NCI-H187 (cell line): ENCODE measurements at regions not wholly inside any gene's neighbourhood (a gene's known extent, or its start where the extent isn't known, plus 50 kb on each side); places are given as distances from the start of the nearest gene placed in this dataset.

Experiments used
- DNase-seq, 2 experiments: peaks; one replicate each; lab custom pipeline; 2025; lab: John Stamatoyannopoulos, UW

DNA sequence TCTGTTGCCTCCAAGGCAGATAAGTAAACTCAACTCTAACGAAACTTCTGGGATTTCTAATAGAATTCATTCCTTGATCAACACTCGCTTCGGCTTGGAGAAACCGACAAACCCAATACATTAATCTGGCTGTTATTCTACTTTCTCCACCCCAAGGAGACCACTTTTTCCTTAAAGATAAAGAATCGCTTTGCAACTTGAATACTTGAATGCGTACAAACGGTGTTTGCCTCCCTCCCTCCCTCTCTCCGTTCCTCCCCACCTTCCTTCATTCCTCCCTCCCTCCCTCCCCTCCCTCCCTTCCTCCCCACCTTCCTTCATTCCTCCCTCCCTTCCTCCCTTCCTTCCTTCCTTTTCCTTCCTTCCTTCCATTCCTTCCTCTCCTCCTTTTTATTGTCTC is 432.6 kb downstream of the HAPSTR1 start:
- DNase-seq: no peak

DNA sequence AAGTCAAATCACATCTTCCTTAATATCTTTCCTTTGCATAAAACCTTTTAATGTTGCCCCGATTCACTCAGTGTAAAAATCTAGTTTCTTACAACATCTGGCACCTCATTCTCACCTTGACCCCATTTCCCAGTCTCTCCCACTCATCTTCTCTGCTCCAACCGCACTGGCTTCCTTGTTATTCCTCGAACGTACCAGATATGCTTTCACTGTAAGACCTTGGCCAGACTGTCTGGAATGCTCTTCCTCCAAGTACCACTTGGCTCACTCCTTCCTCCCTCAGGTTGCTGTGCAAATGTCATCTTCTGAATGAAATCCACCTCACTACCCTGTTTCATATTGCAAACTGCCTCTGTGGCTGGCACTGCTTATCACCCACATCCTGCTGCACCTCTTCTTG is 433.6 kb downstream of the HAPSTR1 start:
- no peak for DNase-seq

DNA sequence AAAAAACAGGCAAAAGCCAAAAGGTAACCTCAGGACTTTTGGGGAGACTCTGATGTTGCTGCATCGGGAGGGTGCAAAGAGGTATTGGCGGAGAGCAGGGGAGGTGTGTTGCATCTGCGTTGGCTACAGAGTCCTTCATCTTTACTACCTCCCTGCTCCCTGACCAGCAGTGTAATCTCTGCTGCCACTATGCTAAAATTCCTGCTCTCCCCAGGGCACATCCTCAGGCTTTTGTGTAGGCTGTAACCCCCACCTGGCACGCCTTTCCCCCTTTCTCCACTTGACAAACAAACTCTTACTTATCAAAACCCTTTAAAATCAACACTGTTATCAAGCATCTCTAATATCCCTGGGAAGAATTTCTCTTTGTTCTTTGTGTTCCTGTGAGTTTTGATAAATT is 435.3 kb downstream of the HAPSTR1 start:
- DNase-seq: no peak

DNA sequence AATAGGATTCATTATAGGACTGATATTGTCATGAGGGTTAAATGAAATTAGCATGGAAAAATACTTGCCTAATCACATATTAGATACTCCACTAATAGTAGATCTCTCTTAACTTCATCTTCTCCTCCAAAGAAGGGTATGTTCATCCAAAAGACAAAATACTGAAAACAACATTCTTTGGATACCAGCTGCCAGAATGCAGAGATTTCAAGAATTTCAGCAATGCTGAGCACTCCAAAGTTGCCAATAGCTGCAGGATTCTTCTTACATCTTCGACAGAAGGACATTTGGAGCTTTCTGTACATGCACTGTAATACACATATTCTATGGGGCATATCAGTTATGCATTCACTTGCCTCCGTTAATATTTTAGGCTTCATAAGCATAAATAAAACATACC is 436.5 kb downstream of the HAPSTR1 start:
- DNase-seq: no peak

DNA sequence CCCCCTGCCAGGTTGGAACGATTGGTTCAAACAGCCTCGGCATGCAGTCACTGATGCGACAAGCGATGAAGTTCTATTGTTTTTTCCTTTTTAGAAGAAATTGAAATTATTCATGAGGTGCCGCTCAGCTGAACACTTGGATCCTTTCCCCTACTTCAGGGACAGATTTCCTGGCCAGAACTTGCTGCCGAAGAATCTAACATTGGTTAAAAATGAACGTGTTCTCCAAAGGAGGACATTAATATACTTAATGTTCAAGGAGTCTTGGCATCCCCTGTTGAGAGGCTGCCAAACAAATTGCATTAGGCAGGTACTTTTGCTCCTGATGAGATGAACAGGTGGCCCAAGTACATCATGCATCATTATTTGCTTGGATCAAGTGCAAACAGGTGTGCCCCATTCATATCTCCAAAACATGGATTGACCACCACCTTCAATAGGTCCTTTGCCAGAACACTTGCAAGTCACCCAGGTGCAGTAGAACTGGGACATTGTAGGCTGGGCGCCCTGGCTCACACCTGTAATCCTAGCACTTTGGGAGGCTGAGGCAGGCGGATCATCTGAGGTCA is 437.2 kb downstream of the HAPSTR1 start:
- DNase-seq: no peak

DNA sequence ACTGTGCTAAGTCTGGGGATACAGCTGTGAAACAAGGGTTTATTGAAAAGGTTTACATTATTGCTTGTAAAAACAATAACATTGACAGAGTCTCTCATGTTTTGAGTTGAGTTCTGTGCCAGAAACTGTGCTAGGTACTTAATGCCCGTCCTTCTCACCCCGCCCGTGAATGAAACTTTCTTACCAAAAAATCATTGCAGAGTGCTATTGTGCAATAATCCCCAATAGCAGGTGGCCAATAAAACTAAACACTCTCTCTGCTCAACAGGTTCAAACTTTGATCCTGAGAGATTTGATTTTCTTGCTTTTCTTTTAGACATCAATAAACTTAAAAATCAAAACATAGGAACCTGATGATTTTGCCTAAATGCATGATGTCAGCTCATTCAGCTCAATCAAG is 441.6 kb downstream of the HAPSTR1 start:
- no peak for DNase-seq

DNA sequence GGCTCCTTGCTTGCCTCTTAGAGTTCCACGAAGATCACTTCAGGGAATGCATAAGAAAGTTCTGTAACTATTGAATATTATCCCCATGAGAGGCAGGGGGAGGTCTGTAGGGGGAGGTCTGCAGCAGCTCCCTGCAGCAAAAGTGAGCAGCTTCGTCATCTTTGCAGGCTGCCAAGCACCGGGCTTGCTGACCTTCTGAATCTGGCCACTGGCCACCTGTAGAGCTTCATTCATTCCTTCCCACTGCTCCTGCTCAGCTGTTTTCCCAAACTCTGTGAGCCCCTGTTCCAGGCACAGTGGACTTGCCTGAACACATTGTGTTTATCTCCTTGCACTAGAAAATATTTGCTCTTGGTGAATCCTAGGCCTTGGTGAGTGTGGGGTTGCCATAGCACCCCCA is 443.3 kb downstream of the HAPSTR1 start:
- no peak for DNase-seq

DNA sequence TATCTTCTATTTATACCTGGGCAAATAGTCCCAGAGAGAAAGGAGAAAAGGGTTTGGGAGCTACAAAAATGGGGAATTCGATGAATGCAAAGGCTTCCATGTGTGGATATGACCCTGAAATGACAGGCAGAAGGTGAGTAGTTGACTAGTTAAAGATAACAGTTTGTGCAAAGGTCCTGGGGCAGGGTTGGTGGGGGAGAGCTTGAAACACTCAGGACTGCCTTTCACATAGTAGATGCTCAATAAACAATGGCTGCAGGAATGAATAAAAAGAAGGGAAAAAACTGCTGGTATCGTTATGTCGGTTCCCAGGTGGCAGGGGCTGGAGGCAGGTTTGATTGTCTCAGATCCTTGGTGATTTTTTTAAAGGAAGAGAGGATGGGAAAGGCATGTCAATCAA is 445.5 kb downstream of the HAPSTR1 start:
- no peak for DNase-seq

DNA sequence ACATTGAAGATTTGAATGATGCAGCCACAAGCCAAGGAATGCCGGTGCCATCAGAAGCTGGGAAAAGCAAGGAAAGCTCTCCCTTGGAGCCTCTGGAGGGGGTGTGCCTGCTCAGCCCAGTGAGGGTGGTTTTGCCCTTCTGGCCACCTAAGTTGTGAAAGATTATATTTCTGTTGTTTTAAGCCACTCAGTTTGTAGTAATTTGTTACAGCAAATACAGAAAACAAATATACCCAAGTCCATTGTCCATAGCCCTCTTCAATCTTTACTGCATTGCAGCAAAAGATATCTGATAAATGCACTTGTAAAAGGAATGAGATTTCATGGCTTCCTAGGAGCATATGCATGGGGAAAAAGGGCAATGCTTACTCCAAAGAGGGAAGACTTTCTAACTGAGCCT is 447.9 kb downstream of the HAPSTR1 start:
- DNase-seq: no peak

DNA sequence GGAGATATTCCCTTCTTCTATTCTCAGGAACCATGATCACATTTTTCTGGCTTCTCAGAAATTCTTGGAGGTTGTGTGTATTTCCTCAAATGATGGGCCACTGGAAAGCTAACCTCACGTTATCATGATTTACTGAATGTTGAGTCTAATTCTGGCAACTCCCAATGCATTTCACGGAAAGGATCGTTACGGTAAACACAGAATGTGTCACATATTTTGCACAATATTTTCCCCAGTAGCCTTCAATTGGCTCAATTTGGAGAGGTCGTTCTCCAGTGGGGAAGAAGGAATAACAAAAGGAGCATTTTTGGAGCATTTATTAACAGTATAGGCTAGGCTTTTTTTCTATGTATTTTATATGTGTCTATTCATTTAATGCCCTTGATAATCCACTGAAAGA is 450.3 kb downstream of the HAPSTR1 start:
- DNase-seq: no peak

DNA sequence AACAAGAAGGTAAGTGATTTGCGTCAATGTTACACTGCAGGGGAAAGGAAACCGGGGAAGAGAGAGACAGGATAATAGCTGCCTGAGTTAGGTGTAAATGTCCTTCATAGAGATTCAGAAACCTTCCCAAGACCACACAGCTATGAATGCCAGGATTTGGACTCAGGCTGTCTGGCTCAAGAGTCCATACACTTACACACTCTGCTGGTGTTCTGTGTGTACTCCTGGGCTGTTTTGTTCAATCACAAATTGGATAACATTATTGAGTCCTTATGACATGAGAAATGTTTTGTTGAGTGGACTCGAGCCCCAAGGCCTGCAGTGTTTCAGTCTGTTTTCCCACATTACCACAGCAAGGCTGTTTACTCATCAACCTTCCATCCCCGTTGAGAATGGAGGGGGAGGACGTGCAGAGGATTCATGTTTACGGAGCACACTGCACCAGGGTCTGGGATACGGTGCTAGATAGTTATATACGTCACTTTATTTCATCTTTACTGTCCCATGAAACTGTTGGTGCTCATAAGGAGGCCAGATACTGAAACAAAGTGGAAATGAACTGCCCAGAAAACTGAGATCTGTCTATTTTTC is 450.8 kb downstream of the HAPSTR1 start:
- no peak for DNase-seq

DNA sequence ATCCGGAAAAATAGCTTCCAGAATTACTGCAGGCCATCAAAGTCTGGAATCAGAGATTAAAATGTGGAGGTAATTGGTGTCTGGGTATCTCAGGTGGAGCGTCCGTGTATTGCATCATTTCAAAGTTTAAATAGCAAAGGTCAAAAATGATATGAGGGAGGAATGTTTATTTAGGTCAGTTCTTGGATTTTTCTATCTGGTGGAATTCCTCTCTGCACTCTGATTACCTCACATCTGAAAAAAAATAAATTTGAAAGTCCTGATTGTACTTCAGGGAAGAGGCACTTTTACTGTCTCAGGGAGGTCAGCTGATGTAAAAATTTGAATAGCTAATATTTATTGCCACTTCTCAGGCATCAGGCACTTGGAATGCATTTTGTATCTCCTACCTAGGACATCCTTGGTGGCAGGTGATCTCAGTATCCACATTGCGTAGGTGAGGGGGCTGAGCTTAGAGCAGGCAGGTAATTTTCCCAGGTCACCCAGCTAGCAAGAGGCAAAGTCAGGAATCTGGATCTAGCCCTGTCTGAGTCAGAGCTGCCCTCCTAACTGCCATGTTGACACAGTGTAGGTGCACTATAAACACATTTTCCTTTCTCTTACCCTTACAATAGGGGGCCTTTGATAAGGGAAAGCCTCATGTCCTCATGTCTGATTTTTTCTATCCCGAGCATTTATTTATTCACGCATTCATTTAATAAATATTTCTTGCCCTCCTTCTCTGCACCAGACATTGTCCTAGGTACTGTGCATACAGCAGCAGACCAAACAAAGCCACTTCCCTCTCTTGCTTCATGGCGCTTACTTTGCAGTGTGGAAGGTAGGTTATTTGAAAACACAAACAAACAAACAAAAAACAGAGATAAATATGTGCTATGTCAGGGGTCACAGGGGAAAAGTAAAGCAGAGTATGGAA is 454.3 kb downstream of the HAPSTR1 start:
- DNase-seq: no peak

DNA sequence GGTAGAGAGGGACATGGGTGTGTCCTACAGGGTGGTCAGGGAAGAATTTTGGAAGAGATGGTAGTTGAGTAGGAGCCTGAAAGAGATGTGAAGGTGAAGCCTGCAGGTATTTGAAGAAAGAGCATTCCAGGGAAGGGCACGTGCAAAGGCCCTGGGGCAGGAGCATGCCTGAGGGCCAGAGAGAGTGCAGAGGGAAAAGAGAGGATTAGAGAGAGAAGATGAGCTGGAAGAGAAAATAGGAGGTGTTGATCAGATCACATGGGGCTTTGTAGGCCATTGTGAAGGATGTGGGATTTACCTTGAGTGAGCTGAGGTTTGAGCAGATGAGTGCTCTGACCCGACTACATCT is 455.0 kb downstream of the HAPSTR1 start:
- no peak for DNase-seq

DNA sequence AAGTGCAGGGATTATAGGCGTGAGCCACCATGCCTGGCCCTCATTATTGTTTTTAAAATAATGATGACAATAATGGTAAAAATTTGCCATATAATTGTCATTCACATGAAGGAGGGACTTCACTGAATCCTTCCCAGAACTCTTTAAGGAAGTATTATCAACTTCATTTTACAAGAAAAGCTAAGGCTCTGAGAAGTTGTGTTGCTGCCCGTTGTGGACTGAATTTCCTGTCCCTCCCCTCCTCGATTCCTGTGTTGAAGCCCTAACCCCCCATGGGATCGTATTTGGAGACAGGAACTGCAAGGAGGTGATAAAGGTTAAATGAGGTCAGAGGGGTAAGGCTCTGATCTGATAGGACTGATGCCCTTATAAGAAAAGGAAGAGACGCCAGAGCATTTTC is 458.0 kb downstream of the HAPSTR1 start:
- DNase-seq: no peak

DNA sequence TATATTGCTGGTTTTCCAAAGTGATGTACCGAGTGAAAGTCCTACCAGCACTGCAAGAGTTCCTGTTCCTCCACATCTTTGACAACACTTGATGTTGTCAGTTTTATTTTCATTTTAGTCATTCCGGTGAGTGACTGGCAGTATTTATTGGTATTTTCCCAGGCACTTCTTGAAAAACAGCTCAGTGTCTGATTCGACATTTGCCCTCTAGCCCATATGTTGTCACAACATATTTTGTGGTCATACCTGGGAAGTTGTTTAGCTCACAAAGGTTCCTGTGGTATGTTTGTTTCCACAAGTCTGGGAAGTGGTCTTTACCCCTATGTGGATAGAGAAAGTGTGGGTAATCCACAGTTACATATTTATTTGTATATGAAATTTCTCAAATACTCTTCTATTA is 463.6 kb downstream of the HAPSTR1 start:
- DNase-seq: no peak

DNA sequence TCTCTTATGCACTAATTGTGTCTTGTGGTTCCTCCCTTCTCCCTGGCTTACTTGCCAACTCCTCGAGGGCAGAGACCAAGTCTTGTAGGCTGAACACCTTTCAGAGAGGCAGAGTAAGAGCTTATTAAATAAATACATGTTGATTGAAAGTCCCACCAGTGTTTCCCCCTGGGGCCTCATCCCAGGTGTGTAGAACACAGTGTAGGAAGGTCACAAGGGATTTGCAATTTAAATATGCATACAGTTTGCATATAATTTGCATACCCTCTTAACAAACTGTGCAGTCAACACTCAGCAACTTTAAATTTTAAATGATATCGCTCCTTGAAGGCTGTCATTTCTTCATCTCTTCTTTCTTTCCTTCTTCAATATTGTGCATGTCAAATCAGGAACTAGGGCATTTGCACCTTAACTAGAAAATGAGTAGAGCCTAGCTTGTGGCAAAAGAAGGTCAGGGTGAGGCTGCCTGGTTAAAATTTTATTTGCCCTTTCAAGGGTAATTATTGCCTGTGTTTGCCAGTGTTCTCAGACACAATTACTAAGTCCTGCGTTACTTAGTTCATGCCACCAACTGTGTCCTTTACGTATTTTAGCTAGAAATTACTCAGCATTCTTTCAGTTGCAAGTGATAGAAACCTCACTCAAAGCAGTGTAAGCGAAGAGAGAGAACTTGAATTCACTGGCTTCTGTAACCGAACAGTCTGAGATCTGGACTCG is 465.7 kb downstream of the HAPSTR1 start:
- DNase-seq: no peak

DNA sequence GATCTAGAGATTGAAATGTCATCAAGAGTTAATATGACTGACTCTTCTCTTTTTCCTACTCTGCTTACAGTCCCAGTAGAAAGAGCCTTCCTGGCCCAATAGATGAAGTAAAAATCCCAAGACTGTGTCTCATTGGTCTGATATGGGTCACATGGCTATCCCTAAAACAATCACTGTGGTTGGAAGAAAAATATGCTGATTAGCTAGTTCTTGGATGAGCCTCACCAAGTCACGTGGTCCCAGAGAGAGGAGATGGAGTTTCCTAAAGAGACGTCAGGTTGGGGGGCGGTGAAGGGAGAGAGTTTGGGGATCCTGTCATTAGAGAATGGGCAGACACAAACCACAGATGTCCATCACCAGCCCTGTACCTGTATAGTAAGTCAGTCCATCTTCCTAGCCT is 466.3 kb downstream of the HAPSTR1 start:
- DNase-seq: no peak

DNA sequence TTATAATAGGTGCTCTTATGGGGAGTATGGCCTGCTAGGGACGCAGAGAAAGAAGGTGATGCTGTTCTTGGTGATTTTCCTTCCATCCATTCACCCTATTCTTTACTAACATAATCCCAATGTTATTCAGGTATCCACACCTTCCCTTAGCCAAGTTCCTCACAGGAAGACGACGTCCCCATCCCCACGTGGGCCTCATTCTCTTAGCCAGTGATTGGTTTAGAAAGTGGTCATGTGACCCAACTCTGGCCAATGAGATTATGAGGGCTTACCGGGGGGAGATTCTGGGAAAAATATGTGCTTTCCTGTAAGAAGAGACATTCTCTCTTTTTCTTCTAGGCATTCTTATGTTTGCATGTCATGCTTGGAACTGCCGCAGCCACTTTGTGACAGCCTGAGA is 474.7 kb downstream of the HAPSTR1 start:
- DNase-seq: no peak

DNA sequence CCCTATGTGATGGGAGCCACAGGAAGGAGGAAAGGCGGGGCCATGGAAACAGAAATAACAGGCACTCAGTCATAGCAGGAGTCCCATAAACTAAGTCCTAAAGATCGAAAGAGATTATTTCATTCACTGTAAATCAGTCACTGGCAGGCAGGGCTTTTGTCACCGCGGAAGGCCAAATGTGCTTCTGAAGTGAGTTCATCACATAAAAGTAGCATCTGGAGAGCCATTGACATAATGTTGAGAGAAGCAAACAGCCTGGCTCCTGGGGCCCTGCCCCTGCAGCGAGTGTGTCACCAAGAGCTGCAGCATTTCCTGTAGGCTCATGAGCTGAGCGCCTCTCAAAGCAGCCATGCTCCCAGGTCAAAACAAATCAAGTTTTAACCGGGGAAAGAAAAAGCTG is 476.2 kb downstream of the HAPSTR1 start:
- DNase-seq: peak; percentile 10 to 66

DNA sequence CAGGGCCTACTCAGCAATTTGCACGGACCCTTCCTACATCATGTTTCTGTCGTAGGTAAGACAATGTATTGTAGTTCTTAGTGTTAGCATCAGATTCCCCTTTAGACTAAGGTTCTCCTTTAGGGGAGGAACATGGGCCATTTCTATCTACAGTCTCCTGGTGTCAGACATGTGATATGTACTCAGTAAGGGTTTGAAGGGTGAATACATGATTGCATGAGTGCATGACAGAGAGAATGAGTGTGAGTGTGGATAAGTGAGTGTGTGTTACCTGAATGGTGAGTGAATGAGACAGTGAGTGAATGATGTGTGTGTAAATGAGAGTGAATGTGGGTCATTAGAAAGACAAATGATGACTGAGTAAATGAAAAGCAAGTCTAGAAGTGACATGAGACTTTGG is 476.8 kb downstream of the HAPSTR1 start:
- DNase-seq: no peak

DNA sequence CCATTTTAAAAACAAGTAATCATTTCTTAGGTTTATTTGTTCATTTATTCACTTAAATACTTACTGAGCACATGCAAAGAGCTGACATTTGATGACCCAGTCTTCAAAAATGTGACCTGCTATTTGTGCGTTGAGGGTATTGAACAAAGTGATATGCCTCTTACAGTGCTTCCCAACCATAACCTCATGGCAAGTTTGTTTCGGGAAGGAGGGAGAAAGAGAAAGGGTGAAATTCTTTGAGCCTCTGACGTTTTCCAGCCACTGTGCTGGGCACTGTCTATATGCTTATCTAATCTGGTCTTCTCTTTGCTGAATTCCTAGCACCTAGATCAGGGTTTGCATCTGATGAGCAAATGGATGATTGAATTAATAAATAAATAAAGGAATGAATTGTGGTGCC is 479.1 kb downstream of the HAPSTR1 start:
- DNase-seq: no peak

DNA sequence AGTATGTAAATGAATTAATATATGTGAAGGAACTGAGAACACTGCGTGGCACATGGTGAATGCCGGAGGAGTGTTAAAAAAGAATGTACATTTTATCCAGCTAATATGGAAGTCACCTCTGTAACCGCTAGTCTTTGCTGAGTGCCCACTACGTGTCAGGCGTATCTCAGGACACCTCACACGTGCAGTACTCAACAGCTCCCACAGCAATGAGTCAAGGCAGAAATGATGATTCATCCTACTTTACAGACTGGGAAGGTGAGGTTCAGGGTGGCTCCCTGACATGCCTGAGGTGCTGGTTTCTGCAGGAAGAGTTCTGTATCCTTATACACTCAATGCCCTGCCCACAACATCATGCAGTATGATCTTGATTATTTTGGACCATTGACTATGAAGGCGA is 487.0 kb downstream of the HAPSTR1 start:
- no peak for DNase-seq

DNA sequence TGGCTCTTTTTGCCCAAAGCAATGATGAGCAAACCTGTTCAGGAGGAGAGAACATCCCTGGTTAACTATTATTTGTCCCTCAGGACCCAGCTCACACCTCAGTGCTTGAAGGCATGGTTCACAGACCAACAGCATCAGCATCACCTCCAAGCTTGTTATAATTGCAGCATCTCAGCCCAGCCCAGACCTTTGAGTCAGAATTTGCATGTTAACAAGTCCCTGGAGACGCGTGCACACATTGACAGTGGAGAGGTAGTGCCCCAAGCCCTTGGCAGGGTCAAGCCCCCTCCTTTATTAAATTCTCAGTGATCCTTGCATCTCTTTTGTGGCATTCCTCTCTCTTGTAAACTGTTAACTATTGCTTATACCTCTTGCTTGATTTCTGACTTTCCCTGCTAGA is 488.6 kb downstream of the HAPSTR1 start:
- no peak for DNase-seq
